IPS-18c (cell line): ENCODE measurements at regions not wholly inside any gene's neighbourhood (a gene's known extent, or its start where the extent isn't known, plus 50 kb on each side); places are given as distances from the start of the nearest gene placed in this dataset.

Experiments
- H3K4me3 ChIP-seq: 2 replicates; pipeline ENCODE4 v1.7.0; 2013; ENCODE audit warnings: low read depth, mild to moderate bottlenecking, low read length, moderate library complexity; ENCODE audit not compliant: insufficient read depth
- H3K9me3 ChIP-seq: one replicate; pipeline ENCODE4 v1.6.1; 2013; ENCODE audit warnings: mild to moderate bottlenecking, low read length, moderate library complexity; ENCODE audit not compliant: control insufficient read depth, insufficient read depth

DNA sequence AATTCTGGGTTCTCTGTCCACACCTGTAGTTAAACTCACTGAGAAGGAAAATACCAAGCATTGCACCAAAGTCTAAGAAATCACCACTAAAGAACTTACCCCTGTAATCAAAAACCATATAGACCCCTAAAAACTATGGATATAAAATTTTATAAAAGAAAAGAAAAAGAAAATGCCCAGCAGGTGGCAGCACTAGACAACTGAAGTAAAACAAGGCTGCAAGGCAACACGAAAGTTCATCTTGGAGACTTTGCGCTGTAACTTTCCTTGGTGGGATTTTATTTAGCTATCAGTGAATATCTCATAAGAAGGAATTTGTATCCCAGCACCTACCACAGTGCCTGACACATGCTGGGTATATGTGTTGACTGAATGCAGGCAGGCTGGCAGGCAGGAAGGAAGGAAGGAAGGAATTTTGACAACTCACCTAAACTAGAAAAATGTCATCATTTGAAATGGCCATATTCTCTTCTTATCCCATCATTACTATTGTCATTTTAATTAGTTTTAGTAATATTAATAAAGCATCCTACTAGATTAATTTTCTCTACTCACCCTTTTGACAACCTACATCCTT lies 68.2 kb upstream of the ETV6 start:
- H3K9me3 ChIP-seq, result no peaks in the 10 kb centered on the region
- no peak overlapping the region for H3K4me3 ChIP-seq

GRCh38 chr12:11584221-11584855 lies 65.1 kb upstream of the ETV6 start:
- H3K4me3 ChIP-seq, result no peak overlapping the region
- H3K9me3 ChIP-seq, result no peaks in the 10 kb centered on the region

- Histone ChIP-seq H3K4me3 (no peak overlapping the region), H3K9me3 (no peaks in the 10 kb centered on the region)
Observed at GRCh38 chr12:11592484-11592883, 57.0 kb upstream of the ETV6 start.

DNA sequence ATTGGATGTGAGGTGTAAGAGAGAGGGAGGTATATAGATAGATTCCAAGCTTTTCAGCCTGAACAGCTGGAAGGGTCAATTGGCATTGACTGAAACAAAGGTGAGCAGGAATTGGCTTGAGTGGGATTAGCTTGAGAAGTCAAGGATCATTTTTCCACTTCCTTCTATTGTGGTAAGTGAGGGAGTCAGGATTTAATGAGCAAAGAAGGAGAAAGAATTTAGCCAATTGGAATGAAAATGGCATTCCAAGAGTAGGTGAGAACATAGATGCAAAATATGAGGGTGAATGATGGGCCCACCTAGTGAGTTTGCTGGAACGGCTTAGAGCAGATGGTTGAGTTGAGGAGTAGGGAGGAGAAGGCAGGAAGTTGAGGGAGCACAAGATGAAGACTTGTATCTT lies 56.5 kb upstream of the ETV6 start:
- H3K4me3 ChIP-seq, result no peak overlapping the region
- no peaks in the 10 kb centered on the region for H3K9me3 ChIP-seq

DNA sequence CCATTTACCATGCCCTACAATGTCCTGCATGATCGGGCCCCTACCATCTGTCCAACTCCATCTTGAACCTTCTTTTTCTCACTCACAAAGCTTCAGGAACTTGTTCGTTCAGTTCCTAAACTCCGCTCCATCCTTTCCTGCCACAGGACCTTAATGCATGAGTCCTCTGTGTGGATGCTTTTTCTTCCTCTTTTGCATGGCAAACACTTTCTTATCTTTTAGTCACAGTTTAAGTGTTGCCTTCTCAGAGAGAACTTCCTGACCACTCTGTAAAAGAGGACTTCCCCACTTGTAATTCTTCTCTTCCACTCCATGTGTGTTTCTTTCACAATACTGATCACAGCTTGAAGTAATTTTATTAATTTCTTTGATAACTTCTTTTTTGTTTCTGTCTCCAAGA lies 54.4 kb upstream of the ETV6 start:
- no peaks in the 10 kb centered on the region for H3K9me3 ChIP-seq
- H3K4me3 ChIP-seq, result no peak overlapping the region

DNA sequence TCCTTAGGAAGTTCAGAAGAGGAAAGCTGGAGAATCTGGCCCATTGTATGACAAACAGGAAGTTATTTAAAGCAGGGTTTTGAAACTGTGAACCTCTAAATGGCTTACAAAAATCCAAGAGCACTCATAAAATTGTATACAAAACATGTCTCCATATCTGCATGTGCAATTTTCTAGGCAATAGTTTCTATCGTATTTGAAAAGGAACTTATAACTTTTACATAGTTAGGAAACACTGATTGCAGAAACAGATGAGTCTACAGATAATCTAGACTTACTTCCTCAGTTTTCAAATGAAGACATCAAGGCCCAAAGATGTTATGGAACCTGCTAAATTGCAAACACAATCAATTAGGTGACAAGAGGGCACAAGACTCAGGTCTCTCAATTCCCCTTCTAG lies 53.3 kb upstream of the ETV6 start:
- Histone ChIP-seq H3K9me3 (no peaks in the 10 kb centered on the region), H3K4me3 (no peak overlapping the region)

- Histone ChIP-seq H3K4me3 (no peak overlapping the region), H3K9me3 (no peaks in the 10 kb centered on the region)
Observed at GRCh38 chr12:11598900-11599299, 50.6 kb upstream of the ETV6 start.
